ENCODE measurements at regions not wholly inside any gene's neighbourhood (a gene's known extent, or its start where the extent isn't known, plus 50 kb on each side); places are given as distances from the start of the nearest gene placed in this dataset.

GRCh38 chr5:173396311-173396993 lies 68.2 kb upstream of the STC2 start:
- H3K9me3 ChIP-seq (ENCODE audit: insufficient read depth, low read length, severe bottlenecking) = peaks cover 4% of the 10 kb centered on the region
- no peak overlapping the region for H2AFZ ChIP-seq (ENCODE audit: low read depth, low read length)
- H3K79me2 ChIP-seq (ENCODE audit: insufficient read depth, low read length) = no peaks in the 10 kb centered on the region
- no peak overlapping the region for H3K27ac ChIP-seq (ENCODE audit: low read length)
- no peaks in the 10 kb centered on the region for H4K20me1 ChIP-seq (ENCODE audit: insufficient read depth, low read length)
- H3K4me1 ChIP-seq (ENCODE audit: insufficient read depth, low read length) = no peaks in the 10 kb centered on the region
- ATAC-seq (ENCODE audit: insufficient read depth, low read depth) (no peak), DNase-seq (peak; percentile 7)
- H3K4me2 ChIP-seq (ENCODE audit: insufficient read depth, low read length) = no peak overlapping the region
- no peak overlapping the region for H3K9ac ChIP-seq (ENCODE audit: low read depth, low read length)
- H3K27me3 ChIP-seq (ENCODE audit: insufficient read depth, low read length, poor library complexity) = peaks cover 4% of the 10 kb centered on the region
- TF ChIP-seq, protein P1, sequence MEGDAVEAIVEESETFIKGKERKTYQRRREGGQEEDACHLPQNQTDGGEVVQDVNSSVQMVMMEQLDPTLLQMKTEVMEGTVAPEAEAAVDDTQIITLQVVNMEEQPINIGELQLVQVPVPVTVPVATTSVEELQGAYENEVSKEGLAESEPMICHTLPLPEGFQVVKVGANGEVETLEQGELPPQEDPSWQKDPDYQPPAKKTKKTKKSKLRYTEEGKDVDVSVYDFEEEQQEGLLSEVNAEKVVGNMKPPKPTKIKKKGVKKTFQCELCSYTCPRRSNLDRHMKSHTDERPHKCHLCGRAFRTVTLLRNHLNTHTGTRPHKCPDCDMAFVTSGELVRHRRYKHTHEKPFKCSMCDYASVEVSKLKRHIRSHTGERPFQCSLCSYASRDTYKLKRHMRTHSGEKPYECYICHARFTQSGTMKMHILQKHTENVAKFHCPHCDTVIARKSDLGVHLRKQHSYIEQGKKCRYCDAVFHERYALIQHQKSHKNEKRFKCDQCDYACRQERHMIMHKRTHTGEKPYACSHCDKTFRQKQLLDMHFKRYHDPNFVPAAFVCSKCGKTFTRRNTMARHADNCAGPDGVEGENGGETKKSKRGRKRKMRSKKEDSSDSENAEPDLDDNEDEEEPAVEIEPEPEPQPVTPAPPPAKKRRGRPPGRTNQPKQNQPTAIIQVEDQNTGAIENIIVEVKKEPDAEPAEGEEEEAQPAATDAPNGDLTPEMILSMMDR (IDR thresholded peaks at IDR 0.05; ENCODE audit: borderline replicate concordance, extremely low read depth, low read length, poor library complexity, severe bottlenecking) = peak; percentile 44
- TF ChIP-seq EZH2 (IDR thresholded peaks at IDR 0.05; ENCODE audit: borderline replicate concordance, low read depth, low read length, severe bottlenecking) = no peak
- no peaks in the 10 kb centered on the region for H3K36me3 ChIP-seq (ENCODE audit: insufficient read depth, low read length)
- no peak overlapping the region for H3K4me3 ChIP-seq (ENCODE audit: low read depth in 1 of 2, low read length in 2 of 2)

DNA sequence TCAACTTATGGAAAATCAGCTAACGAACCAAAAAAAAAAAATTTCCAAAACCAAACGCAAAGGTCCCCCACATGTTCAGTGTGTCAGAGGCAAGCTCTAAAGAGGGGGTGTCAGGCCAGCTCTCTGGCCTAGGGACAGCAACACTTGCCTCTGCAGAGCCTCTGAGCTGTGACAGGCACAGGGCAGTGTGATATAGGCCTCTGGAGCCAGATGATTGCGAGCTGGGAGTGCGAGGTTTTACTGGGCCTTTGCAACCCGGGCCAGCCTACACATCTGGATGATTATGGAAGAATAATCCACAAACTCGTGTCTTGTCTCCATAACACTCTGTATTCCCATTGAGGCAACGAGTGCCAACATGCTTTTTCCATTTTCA lies 67.7 kb upstream of the STC2 start:
- Histone ChIP-seq H3K79me2 (ENCODE audit: insufficient read depth, low read length) (no peaks in the 10 kb centered on the region), H3K9ac (ENCODE audit: low read depth, low read length) (no peak overlapping the region), H3K36me3 (ENCODE audit: insufficient read depth, low read length) (no peaks in the 10 kb centered on the region), H2AFZ (ENCODE audit: low read depth, low read length) (no peak overlapping the region), H3K27me3 (ENCODE audit: insufficient read depth, low read length, poor library complexity) (peaks cover 4% of the 10 kb centered on the region), H3K4me3 (ENCODE audit: low read depth in 1 of 2, low read length in 2 of 2) (no peak overlapping the region), H3K27ac (ENCODE audit: low read length) (no peak overlapping the region), H3K4me2 (ENCODE audit: insufficient read depth, low read length) (no peak overlapping the region), H3K4me1 (ENCODE audit: insufficient read depth, low read length) (no peaks in the 10 kb centered on the region), H4K20me1 (ENCODE audit: insufficient read depth, low read length) (no peaks in the 10 kb centered on the region), H3K9me3 (ENCODE audit: insufficient read depth, low read length, severe bottlenecking) (peaks cover 4% of the 10 kb centered on the region)
- DNase-seq = no peak
- ATAC-seq (ENCODE audit: insufficient read depth, low read depth) = no peak
- TF ChIP-seq EZH2 (IDR thresholded peaks at IDR 0.05; ENCODE audit: borderline replicate concordance, low read depth, low read length, severe bottlenecking) = no peak
- TF ChIP-seq, protein P1 (IDR thresholded peaks at IDR 0.05; ENCODE audit: borderline replicate concordance, extremely low read depth, low read length, poor library complexity, severe bottlenecking) = no peak

DNA sequence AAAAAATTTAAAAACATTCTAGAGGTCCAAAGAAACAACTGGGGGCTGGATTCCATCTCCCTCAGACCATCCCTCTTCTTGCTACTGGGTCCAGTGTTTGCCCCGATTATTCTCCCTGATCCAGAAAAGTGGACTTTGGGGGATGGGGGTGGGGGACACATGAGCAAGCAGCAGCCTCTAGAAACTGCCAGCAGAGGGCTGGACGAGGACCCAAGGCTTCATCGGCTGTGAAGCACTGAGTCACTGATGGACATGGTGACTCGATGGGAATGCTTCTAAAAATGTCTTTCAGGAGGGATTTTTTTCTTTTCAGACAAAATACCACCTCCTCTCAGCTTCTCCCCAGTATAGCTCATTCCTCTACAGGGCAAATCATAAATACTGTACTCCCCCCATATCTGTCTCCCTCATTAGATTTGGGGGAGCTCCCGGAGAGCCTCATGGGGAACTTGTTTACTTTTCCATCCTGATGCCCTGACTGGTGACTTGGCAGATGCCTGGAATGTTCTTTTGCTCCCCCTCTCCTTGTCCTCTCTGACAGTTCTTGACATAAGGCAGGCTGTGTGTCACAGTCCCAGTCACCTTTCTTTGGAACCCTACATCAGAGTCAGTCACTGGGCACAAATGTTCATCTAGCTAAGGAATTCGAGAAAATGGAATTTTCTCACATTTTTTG lies 67.2 kb upstream of the STC2 start:
- no peak overlapping the region for H3K9ac ChIP-seq (ENCODE audit: low read depth, low read length)
- no peak overlapping the region for H3K4me3 ChIP-seq (ENCODE audit: low read depth in 1 of 2, low read length in 2 of 2)
- no peaks in the 10 kb centered on the region for H3K36me3 ChIP-seq (ENCODE audit: insufficient read depth, low read length)
- H3K27me3 ChIP-seq (ENCODE audit: insufficient read depth, low read length, poor library complexity) = peaks cover 4% of the 10 kb centered on the region
- TF ChIP-seq EZH2 (IDR thresholded peaks at IDR 0.05; ENCODE audit: borderline replicate concordance, low read depth, low read length, severe bottlenecking) = no peak
- TF ChIP-seq, protein P1 (IDR thresholded peaks at IDR 0.05; ENCODE audit: borderline replicate concordance, extremely low read depth, low read length, poor library complexity, severe bottlenecking) = no peak
- H4K20me1 ChIP-seq (ENCODE audit: insufficient read depth, low read length) = no peaks in the 10 kb centered on the region
- no peak overlapping the region for H3K27ac ChIP-seq (ENCODE audit: low read length)
- no peak for DNase-seq
- no peaks in the 10 kb centered on the region for H3K4me1 ChIP-seq (ENCODE audit: insufficient read depth, low read length)
- ATAC-seq (ENCODE audit: insufficient read depth, low read depth) = no peak
- no peak overlapping the region for H3K4me2 ChIP-seq (ENCODE audit: insufficient read depth, low read length)
- no peaks in the 10 kb centered on the region for H3K79me2 ChIP-seq (ENCODE audit: insufficient read depth, low read length)
- H2AFZ ChIP-seq (ENCODE audit: low read depth, low read length) = no peak overlapping the region
- peaks cover 4% of the 10 kb centered on the region for H3K9me3 ChIP-seq (ENCODE audit: insufficient read depth, low read length, severe bottlenecking)
